Stomach (tissue), 4 donors: ENCODE measurements at regions not wholly inside any gene's neighbourhood (a gene's known extent, or its start where the extent isn't known, plus 50 kb on each side); places are given as distances from the start of the nearest gene placed in this dataset.

ENCODE experiments used
- POLR2A ChIP-seq, 4 donors: fragments of 450-650 bp; IDR thresholded peaks; one replicate each; pipeline ENCODE4 v1.6.1; 2016; ENCODE audit warnings: antibody characterized with exemption in 4 of 4, control low read depth in 2 of 4, mild to moderate bottlenecking in 1 of 4, moderate library complexity in 1 of 4
- POLR2AphosphoS5 ChIP-seq, 3 donors: sonication (generic); formaldehyde crosslinking; IDR thresholded peaks; one replicate each; pipeline ENCODE4 v1.6.1; 2016; ENCODE audit warnings: antibody characterized with exemption in 3 of 3

- TF ChIP-seq POLR2A (IDR thresholded peaks at IDR 0.05) (no peak), POLR2AphosphoS5 (IDR thresholded peaks at IDR 0.05) (no peak)
Observed at GRCh38 chr6:2478200-2478599, 232.8 kb upstream of the GMDS start.
